Fibroblast of lung (primary cell): ENCODE measurements at regions not wholly inside any gene's neighbourhood (a gene's known extent, or its start where the extent isn't known, plus 50 kb on each side); places are given as distances from the start of the nearest gene placed in this dataset.

Experiments
- DNase-seq, 2 donors: peaks; one replicate each; pipeline versions ENCODE4 v3.0.0 to v3.0.0-alpha.2; 2010; ENCODE audit warnings: low read depth in 2 of 2
- H2AFZ ChIP-seq: 2 replicates; pipeline ENCODE4 v1.5.1; 2012; ENCODE audit warnings: low read length, control low read depth, inconsistent platforms
- H3K27ac ChIP-seq: 2 replicates; pipeline ENCODE4 v1.5.1; 2011; ENCODE audit warnings: low read length, control low read depth; ENCODE audit not compliant: insufficient read depth
- H3K27me3 ChIP-seq: 2 replicates; pipeline ENCODE4 v1.5.1; 2011; ENCODE audit warnings: mild to moderate bottlenecking, low read length; ENCODE audit not compliant: control insufficient read depth, insufficient read depth
- H3K36me3 ChIP-seq: 2 replicates; pipeline ENCODE4 v1.5.1; 2011; ENCODE audit warnings: low read length; ENCODE audit not compliant: control insufficient read depth, insufficient read depth
- H3K4me1 ChIP-seq: 2 replicates; pipeline ENCODE4 v1.5.1; 2011; ENCODE audit warnings: low read length; ENCODE audit not compliant: control insufficient read depth, insufficient read depth; ENCODE audit errors: extremely low read depth
- H3K4me2 ChIP-seq: 2 replicates; pipeline ENCODE4 v1.5.1; 2011; ENCODE audit warnings: low read length, control low read depth; ENCODE audit not compliant: insufficient read depth; ENCODE audit errors: extremely low read depth
- H3K4me3 ChIP-seq, 4 experiments: fragments of 200-600 bp in 1 of 4; sonication (generic) in 1 of 4; replicated peaks in 1 of 4; 2 replicates each; pipeline ENCODE4 v1.5.1; 2011 to 2016; ENCODE audit warnings: low read length in 4 of 4, low read depth in 3 of 4, mild to moderate bottlenecking in 3 of 4, control low read depth in 2 of 4, inconsistent platforms in 1 of 4, mixed read lengths in 1 of 4; ENCODE audit not compliant: insufficient read depth in 1 of 4; ENCODE audit errors: control extremely low read depth in 1 of 4
- H3K79me2 ChIP-seq: 2 replicates; pipeline ENCODE4 v1.5.1; 2012; ENCODE audit warnings: mild to moderate bottlenecking, low read length, inconsistent platforms; ENCODE audit not compliant: control insufficient read depth, insufficient read depth
- H3K9ac ChIP-seq: 2 replicates; pipeline ENCODE4 v1.5.1; 2011; ENCODE audit warnings: mild to moderate bottlenecking, low read length, control low read depth; ENCODE audit not compliant: insufficient read depth
- H3K9me3 ChIP-seq: 2 replicates; pipeline ENCODE4 v1.5.1; 2012; ENCODE audit warnings: low read depth, low read length; ENCODE audit not compliant: control insufficient read depth, insufficient read depth
- H4K20me1 ChIP-seq: 2 replicates; pipeline ENCODE4 v1.5.1; 2011; ENCODE audit warnings: low read length; ENCODE audit not compliant: control insufficient read depth, insufficient read depth; ENCODE audit errors: extremely low read depth
- EZH2 ChIP-seq: IDR thresholded peaks from 2 replicates; pipeline ENCODE4 v1.5.1; 2012; ENCODE audit warnings: low read length, control low read depth, mild to moderate bottlenecking; ENCODE audit errors: missing control alignments
- TF ChIP-seq, protein P1 (sequence below), 2 donors: IDR thresholded peaks in 1 of 2; conservative IDR thresholded peaks in 1 of 2; 1 replicate in 1 of 2; 2 replicates in 1 of 2; pipeline ENCODE4 v1.5.1; 2011 to 2012; ENCODE audit warnings: low read length in 2 of 2, control low read depth in 1 of 2, inconsistent platforms in 1 of 2, low read depth in 1 of 2, mild to moderate bottlenecking in 1 of 2

DNA sequence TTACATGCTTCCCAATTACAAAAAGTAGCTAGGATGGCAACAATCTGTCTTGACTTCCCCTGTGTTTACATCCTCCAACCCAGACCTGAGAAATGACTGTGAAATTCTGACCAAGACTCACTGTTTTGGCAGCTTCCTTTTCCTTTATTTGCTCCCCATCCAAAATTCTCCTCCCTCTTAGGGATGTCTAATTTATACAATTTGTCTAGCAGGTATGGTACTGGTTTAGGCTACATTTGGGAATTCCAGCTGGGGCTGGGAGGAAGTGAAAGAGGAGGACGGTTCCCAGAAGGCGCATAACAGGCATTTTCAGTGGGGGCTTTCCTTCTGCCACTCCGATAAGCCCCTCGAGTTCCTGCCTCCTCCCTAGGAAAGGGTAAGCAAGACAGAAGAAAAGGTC lies 231.5 kb upstream of the BTBD3 start:
- TF ChIP-seq EZH2 = no peak
- TF ChIP-seq, protein P1, sequence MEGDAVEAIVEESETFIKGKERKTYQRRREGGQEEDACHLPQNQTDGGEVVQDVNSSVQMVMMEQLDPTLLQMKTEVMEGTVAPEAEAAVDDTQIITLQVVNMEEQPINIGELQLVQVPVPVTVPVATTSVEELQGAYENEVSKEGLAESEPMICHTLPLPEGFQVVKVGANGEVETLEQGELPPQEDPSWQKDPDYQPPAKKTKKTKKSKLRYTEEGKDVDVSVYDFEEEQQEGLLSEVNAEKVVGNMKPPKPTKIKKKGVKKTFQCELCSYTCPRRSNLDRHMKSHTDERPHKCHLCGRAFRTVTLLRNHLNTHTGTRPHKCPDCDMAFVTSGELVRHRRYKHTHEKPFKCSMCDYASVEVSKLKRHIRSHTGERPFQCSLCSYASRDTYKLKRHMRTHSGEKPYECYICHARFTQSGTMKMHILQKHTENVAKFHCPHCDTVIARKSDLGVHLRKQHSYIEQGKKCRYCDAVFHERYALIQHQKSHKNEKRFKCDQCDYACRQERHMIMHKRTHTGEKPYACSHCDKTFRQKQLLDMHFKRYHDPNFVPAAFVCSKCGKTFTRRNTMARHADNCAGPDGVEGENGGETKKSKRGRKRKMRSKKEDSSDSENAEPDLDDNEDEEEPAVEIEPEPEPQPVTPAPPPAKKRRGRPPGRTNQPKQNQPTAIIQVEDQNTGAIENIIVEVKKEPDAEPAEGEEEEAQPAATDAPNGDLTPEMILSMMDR (conservative IDR thresholded peaks at IDR 0.05 in 1 of 2, IDR thresholded peaks at IDR 0.05 in 1 of 2; ENCODE audit: low read depth in 1 of 2, low read length in 2 of 2) = no peak
- Histone ChIP-seq H2AFZ (no peak overlapping the region), H3K4me2 (no peak overlapping the region), H4K20me1 (no peaks in the 10 kb centered on the region), H3K36me3 (no peaks in the 10 kb centered on the region), H3K4me1 (no peaks in the 10 kb centered on the region), H3K9me3 (no peaks in the 10 kb centered on the region), H3K79me2 (no peaks in the 10 kb centered on the region), H3K27me3 (no peaks in the 10 kb centered on the region), H3K9ac (no peak overlapping the region), H3K27ac (no peak overlapping the region), H3K4me3 (no peak overlapping the region)
- DNase-seq = no peak

DNA sequence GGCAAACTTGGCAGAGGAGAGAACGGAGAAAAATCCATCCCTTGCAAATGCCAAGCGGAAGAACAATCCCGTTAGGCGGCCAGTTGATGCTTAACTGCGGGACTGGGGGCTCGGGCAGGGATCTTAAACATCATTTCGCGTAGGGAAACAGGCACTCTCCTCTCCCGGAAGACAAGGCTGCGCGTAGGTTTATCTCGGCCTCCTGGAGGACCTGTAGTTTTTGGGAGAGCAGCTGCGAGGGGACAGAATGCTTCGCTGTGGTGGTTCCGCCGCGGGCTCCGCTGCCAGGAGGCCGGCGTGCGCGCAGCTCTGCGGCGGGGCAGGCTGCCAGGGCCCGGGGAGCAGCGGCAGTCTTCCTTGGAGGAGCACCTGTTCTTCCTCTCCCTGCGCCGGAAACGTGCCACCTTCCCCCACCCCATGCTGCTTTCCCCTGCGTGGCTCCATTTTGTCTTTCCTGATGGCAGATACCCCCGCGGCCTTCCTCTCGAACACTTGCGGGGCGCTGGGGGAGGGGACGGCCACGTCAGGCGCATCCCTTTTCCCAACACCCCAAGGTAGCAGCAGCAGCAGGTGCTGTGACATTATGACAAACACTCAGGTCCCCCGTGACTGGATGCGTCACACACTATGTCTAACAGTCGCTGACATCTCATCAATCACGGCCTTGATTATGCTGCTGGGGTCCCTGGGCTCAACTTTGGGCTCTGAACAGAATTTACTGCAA lies 230.7 kb upstream of the BTBD3 start:
- Histone ChIP-seq H3K36me3 (no peaks in the 10 kb centered on the region), H4K20me1 (no peaks in the 10 kb centered on the region), H3K27me3 (no peaks in the 10 kb centered on the region), H3K9me3 (no peaks in the 10 kb centered on the region), H3K79me2 (no peaks in the 10 kb centered on the region), H2AFZ (peak overlapping the region; percentile 84), H3K9ac (no peak overlapping the region), H3K4me1 (no peaks in the 10 kb centered on the region), H3K4me2 (peak overlapping the region; percentile 77), H3K27ac (no peak overlapping the region), H3K4me3 (peak overlapping the region; percentile 37 to 57 (median 44))
- DNase-seq = peak; percentile 14
- TF ChIP-seq, protein P1 (conservative IDR thresholded peaks at IDR 0.05 in 1 of 2, IDR thresholded peaks at IDR 0.05 in 1 of 2; ENCODE audit: low read depth in 1 of 2, low read length in 2 of 2) = no peak
- no peak for TF ChIP-seq EZH2

DNA sequence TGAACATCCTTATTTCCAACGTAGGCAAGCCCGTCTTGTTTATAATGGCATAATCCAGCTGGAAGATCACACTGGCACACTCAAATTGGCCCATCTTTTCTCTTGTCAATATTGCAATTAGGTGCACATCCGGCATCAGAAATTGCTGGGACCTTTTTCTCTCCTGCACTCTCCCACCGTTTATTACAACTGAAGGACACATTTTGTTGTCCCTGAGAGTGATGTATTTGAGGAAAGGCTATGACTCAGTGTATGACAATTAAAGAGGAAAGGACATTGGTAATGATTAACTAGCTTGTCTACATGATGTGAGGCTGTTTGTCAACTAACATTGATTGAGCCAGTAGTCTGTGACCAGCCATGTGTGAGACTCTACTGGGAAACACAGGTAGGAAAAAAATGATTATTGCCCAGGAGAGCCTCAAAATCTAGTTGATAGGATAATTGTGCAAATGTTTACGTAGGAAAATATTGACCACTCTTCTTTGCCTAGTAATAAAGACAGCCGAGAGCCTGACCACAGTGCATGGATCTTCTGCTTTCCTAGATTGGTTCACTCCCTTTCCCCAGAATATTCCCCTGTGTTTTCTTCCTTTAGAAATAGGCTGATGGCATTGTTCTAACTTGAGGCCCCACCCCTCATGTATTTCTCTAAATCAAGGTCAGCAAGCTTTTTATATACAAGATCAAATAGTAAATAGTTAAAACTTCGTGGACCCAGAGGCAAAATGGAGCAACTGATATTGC lies 230.0 kb upstream of the BTBD3 start:
- Histone ChIP-seq H3K9ac (no peak overlapping the region), H4K20me1 (no peaks in the 10 kb centered on the region), H3K4me3 (peak overlapping the region in 1 of 4 experiments; percentile 57), H2AFZ (no peak overlapping the region), H3K27ac (no peak overlapping the region), H3K27me3 (no peaks in the 10 kb centered on the region), H3K36me3 (no peaks in the 10 kb centered on the region), H3K79me2 (no peaks in the 10 kb centered on the region), H3K9me3 (no peaks in the 10 kb centered on the region), H3K4me1 (no peaks in the 10 kb centered on the region), H3K4me2 (peak overlapping the region; percentile 77)
- no peak for DNase-seq
- no peak for TF ChIP-seq EZH2
- TF ChIP-seq, protein P1 (conservative IDR thresholded peaks at IDR 0.05 in 1 of 2, IDR thresholded peaks at IDR 0.05 in 1 of 2; ENCODE audit: low read depth in 1 of 2, low read length in 2 of 2) = no peak
